OCI-LY3 (cell line): ENCODE measurements at regions not wholly inside any gene's neighbourhood (a gene's known extent, or its start where the extent isn't known, plus 50 kb on each side); places are given as distances from the start of the nearest gene placed in this dataset.

Experiments
- H2AFZ ChIP-seq: fragments of 200-600, 300-600 bp; shearing (Covaris generic); 2 replicates; pipeline ENCODE4 v1.6.0; 2014; ENCODE audit warnings: antibody characterized with exemption, low read depth, low read length
- H3K27ac ChIP-seq: fragments of 200-600, 300-600 bp; sonication (generic); 2 replicates; pipeline ENCODE4 v1.5.1; 2014; ENCODE audit warnings: mild to moderate bottlenecking, low read length, moderate library complexity, mixed read lengths
- H3K27me3 ChIP-seq: fragments of 200-600, 300-600 bp; sonication (generic); 2 replicates; pipeline ENCODE4 v1.6.1; 2014; ENCODE audit warnings: low read depth, low read length, mixed read lengths
- H3K36me3 ChIP-seq: fragments of 200-600, 300-600 bp; sonication (generic); replicated peaks from 2 replicates; pipeline ENCODE3; 2014; ENCODE audit warnings: low read depth, low read length, mixed read lengths
- H3K4me1 ChIP-seq: fragments of 300-600, 200-600 bp; sonication (generic); 2 replicates; pipeline ENCODE4 v1.6.1; 2014; ENCODE audit warnings: low read length, mixed read lengths
- H3K4me2 ChIP-seq: fragments of 200-600, 300-600 bp; sonication (generic); 2 replicates; pipeline ENCODE4 v1.6.1; 2014; ENCODE audit warnings: low read length, mixed read lengths
- H3K4me3 ChIP-seq: fragments of 300-600, 200-600 bp; sonication (generic); 2 replicates; pipeline ENCODE4 v1.5.1; 2014; ENCODE audit warnings: antibody characterized with exemption, mild to moderate bottlenecking, low read length, moderate library complexity
- H3K79me2 ChIP-seq: fragments of 300-600, 200-600 bp; shearing (Covaris generic); 2 replicates; pipeline ENCODE4 v1.6.1; 2014; ENCODE audit warnings: mild to moderate bottlenecking, low read length, mixed read lengths
- H3K9ac ChIP-seq: fragments of 300-600, 200-600 bp; shearing (Covaris generic); 2 replicates; pipeline ENCODE4 v1.6.0; 2014; ENCODE audit warnings: mild to moderate bottlenecking, low read length, moderate library complexity
- H3K9me3 ChIP-seq: fragments of 200-600, 300-600 bp; shearing (Covaris generic); 2 replicates; pipeline ENCODE4 v1.6.1; 2014; ENCODE audit warnings: low read length, mixed read lengths; ENCODE audit not compliant: insufficient read depth
- H4K20me1 ChIP-seq: fragments of 200-600, 300-600 bp; sonication (generic); 2 replicates; pipeline ENCODE4 v1.6.1; 2016; ENCODE audit warnings: low read length, mixed read lengths; ENCODE audit not compliant: insufficient read depth
- CTCF ChIP-seq: fragments of 200-600, 300-600 bp; sonication (generic); IDR thresholded peaks from 2 replicates; pipeline ENCODE4 v1.5.1; 2014; ENCODE audit warnings: antibody characterized with exemption, low read length, low read depth
- EZH2phosphoT487 ChIP-seq: fragments of 200-600 bp; shearing (Covaris generic); IDR thresholded peaks from 2 replicates; pipeline ENCODE4 v1.6.1; 2018; ENCODE audit warnings: antibody characterized with exemption, mixed run types, low read depth

GRCh38 chr4:24720979-24721378, 74.4 kb upstream of the SOD3 start:
- Histone ChIP-seq H4K20me1 (no peaks in the 10 kb centered on the region), H3K4me1 (no peaks in the 10 kb centered on the region), H3K4me3 (no peak overlapping the region), H3K4me2 (no peak overlapping the region), H3K79me2 (no peaks in the 10 kb centered on the region), H2AFZ (no peak overlapping the region), H3K9ac (no peak overlapping the region), H3K36me3 (no peaks in the 10 kb centered on the region), H3K9me3 (no peaks in the 10 kb centered on the region), H3K27ac (no peak overlapping the region), H3K27me3 (no peaks in the 10 kb centered on the region)
- TF ChIP-seq EZH2phosphoT487 = no peak
- TF ChIP-seq CTCF = no peak

- TF ChIP-seq CTCF (no peak), EZH2phosphoT487 (no peak)
- Histone ChIP-seq H3K27me3 (no peaks in the 10 kb centered on the region), H4K20me1 (no peaks in the 10 kb centered on the region), H3K4me2 (no peak overlapping the region), H2AFZ (no peak overlapping the region), H3K4me1 (no peaks in the 10 kb centered on the region), H3K36me3 (no peaks in the 10 kb centered on the region), H3K27ac (no peak overlapping the region), H3K4me3 (no peak overlapping the region), H3K9ac (no peak overlapping the region), H3K79me2 (no peaks in the 10 kb centered on the region), H3K9me3 (no peaks in the 10 kb centered on the region)
These were observed 73.3 kb upstream of the SOD3 start for GRCh38 chr4:24722026-24722568.

GRCh38 chr4:24727390-24728224, 67.8 kb upstream of the SOD3 start:
- Histone ChIP-seq H3K79me2 (no peaks in the 10 kb centered on the region), H4K20me1 (no peaks in the 10 kb centered on the region), H3K36me3 (no peaks in the 10 kb centered on the region), H3K4me1 (no peaks in the 10 kb centered on the region), H3K4me2 (no peak overlapping the region), H2AFZ (no peak overlapping the region), H3K4me3 (no peak overlapping the region), H3K27ac (no peak overlapping the region), H3K9me3 (no peaks in the 10 kb centered on the region), H3K27me3 (no peaks in the 10 kb centered on the region), H3K9ac (no peak overlapping the region)
- TF ChIP-seq EZH2phosphoT487 (no peak), CTCF (no peak)

GRCh38 chr4:24729119-24729730, 66.1 kb upstream of the SOD3 start:
- Histone ChIP-seq H3K4me2 (no peak overlapping the region), H3K27me3 (no peaks in the 10 kb centered on the region), H3K9me3 (no peaks in the 10 kb centered on the region), H4K20me1 (no peaks in the 10 kb centered on the region), H3K4me1 (no peaks in the 10 kb centered on the region), H3K27ac (no peak overlapping the region), H3K79me2 (no peaks in the 10 kb centered on the region), H3K9ac (no peak overlapping the region), H2AFZ (no peak overlapping the region), H3K36me3 (no peaks in the 10 kb centered on the region), H3K4me3 (no peak overlapping the region)
- no peak for TF ChIP-seq EZH2phosphoT487
- no peak for TF ChIP-seq CTCF
